HG03064 (cell line): ENCODE measurements at regions not wholly inside any gene's neighbourhood (a gene's known extent, or its start where the extent isn't known, plus 50 kb on each side); places are given as distances from the start of the nearest gene placed in this dataset.
"Not testable (repeated sequence)": the region's sequence is repeated elsewhere in the genome, so short reads cannot be mapped to it uniquely, and the experiment has no call there.

Experiments used
- ATAC-seq: cut with Tn5 transposase; IDR thresholded peaks from one replicate; pipeline ENCODE4 v1.9.1; 2021; ENCODE audit warnings: low read depth; ENCODE audit not compliant: unreplicated experiment

- no peak for ATAC-seq
Measured at GRCh38 chr14:49280566-49280965, 305.6 kb downstream of the RPS29 start.

- ATAC-seq, result no peak
Measured at GRCh38 chr14:49250517-49250916, 335.7 kb downstream of the RPS29 start.

DNA sequence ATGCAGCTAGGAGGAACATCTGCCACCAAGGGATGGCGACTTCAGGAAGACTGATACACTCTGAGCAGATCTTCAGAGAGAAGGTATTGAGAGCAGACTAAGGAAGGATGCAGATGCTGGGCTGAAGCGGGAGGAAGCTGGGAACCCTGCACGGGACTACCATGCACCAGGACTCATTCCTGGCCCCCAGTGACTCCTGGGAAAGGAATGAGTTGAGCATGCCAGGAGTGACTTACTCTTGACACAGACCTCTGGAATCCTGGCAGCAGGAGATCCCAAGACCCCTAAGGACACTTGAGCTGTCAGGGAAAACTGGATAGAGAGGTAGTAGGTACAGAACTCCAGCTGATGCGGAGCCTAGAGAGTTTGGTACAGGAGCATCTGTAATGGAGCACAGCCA lies 336.1 kb downstream of the RPS29 start:
- ATAC-seq, result no peak

- no peak for ATAC-seq
Measured at GRCh38 chr14:49249022-49249421, 337.2 kb downstream of the RPS29 start.

DNA sequence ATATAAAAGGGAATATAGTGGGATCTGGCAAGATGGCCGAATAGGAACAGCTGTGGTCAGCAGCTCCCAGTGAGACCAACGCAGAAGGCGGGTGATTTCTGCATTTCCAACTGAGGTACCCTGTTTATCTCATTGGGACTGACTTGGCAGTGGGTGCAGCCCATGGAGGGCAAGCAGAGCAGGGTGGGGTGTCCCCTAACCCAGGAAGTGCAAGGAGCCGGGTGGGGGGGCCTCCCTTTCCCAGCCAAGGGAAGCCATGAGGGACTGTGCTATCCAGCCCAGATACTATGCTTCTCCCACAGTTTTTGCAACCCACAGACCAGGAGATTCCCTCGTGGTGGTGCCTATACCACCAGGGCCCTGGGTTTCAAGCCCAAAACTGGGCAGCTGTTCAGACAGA lies 342.4 kb downstream of the RPS29 start:
- ATAC-seq, result not testable (repeated sequence)

DNA sequence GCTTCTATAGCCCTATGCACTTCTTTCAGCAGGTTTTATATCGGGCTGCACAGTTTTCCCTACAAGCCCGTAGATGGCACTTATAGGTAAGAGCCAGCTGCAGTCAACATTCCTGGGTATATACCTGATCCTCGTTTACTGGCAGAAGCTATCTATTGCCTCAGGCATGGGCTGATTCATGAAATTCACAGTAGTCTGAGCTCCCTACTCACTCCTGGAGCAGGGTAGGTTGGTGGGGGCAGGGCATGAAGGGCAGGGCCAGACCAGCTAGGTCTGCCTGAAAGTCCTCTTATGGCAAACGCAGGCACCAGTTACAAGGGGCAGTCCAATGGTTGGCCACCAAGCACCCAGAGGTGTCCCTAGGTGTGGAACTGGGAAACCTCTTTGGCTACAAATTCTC lies 345.8 kb downstream of the RPS29 start:
- no peak for ATAC-seq

DNA sequence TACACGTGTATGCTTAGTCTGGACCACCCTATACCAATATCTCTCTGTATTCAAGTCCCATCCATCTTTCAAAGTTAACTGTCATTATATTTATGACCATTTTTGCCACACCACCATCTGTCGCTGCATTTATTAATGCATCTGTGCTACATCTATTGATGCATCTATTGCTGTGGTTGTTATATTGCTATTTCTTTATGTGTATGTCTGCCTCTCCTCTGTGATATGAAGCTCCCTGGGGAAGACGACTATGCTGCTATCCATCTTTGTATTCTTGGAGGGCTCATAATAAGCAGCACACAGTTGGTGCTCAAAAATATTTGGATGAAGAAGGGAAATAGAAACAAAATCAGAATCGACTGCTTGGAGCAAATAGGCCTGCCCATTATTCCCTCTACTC lies 357.6 kb downstream of the RPS29 start:
- ATAC-seq, result no peak

- no peak for ATAC-seq
Measured at GRCh38 chr14:49221316-49221715, 364.9 kb downstream of the RPS29 start.

GRCh38 chr14:49220492-49220891 lies 365.7 kb downstream of the RPS29 start:
- ATAC-seq, result no peak

GRCh38 chr14:49218436-49219092 lies 367.6 kb downstream of the RPS29 start:
- no peak for ATAC-seq

- ATAC-seq, result no peak
Measured at GRCh38 chr14:49212721-49213120, 373.5 kb downstream of the RPS29 start.

GRCh38 chr14:49209416-49209815 lies 376.8 kb downstream of the RPS29 start:
- no peak for ATAC-seq

GRCh38 chr14:49206828-49207227 lies 379.4 kb downstream of the RPS29 start:
- no peak for ATAC-seq

DNA sequence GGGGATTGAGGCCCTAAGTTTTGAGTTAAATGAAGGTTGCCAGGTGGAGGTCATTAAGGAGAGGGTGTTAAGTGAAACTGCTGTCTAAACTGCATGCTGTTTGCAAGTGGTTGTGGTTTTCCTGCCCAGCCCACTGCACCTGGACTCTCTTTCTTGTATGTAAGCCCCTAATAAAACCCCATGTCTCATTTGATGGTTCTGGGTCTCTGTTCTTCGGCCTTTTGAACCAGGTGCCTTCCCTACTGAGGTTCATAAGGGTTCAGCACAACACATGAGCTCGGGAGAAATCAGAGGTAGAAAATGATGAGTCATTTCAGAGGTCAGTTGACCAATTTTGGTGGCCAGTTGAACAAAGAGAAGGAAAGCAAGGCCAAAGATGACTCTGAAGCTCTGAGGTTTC lies 382.5 kb downstream of the RPS29 start:
- no peak for ATAC-seq

DNA sequence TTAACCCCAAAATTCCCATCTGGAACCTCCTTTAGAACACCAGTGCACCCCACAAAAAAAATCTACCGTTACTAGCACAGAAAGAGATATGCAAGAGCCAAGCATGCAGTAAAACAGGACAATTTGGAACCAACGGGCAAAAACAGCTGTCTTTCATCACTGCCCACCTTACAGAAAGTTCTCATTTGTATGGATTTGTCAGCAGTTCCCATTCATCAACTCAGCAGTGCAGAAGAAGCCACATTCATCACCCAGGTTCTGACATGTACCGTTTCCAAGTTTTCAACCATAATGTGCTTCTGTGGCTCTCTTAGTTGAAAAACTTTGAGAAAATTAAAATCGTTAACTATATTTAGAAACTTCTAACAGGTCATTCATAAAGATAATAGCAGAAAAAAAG lies 387.0 kb downstream of the RPS29 start:
- no peak for ATAC-seq

DNA sequence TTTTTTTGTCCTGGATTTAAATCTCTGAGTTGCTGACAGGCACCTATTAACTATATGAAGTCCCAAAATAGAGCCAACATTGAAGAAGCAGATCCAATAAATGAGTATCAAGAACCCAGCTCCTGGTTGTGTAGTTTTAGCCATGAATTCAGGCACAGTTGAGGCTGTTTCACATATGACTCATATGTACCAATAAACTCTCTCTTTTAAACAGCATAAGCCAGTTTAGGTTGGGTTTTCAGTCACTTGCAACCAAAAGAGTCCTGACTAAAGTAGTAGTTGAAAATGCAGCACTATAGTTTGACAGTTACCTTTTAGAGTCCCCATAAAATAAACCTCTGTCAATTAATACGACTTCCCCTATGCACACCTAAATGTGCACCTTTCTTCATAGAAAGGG lies 389.9 kb downstream of the RPS29 start:
- no peak for ATAC-seq

DNA sequence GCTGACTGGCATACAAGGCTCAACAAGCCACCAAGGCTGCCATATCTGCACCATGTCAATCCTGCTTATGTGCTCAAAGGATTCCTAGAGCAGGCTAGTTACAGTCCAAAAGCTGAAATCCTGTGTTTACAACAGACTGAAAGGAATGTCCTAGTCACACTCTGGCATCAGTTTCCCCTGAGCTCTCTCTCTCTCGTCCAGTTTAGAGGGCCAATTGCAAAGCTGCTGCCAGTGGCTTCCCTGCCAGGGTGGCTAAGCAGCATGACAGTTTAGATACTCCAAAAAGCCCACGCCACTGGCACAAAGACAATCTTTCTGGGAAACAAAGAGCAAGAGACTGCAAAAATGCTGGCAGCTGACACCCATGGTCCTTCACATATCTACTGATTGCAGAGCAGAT lies 392.1 kb downstream of the RPS29 start:
- no peak for ATAC-seq

DNA sequence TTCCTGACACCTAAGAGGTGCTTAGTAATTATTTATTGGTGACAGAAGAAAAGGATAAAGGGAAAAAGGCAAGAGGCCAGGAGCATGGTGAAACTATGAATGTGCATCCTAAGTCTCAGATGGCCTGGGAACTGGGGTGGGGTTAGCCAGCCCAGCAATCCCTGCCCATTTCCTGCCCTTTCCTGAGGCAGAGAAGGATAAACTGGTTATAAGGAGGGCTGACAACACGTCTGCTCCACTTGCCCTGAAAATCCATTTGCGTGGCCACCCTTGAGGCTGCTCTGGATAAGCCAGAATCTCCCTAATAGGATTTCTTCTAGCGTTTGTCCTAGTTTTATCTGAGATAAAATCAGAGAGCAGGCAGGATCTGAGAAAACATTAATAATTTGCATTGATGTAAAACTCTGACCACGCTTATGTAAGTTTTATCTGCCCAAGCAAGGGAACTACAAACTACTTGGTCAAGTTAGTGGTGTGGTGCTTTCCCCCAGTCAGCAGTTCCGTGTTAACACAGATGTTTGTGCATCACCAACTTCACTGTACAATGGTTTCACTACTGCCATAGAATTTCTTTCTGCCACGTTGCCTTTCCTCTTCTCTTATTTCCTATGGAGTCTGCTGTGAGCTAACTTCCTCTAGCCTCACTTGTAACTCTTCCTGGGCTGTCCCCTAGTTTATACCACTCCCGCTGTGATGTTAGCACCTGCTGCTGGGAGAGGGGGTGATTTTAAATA lies 392.7 kb downstream of the RPS29 start:
- peak; percentile 90 for ATAC-seq

- no peak for ATAC-seq
Measured at GRCh38 chr14:49191380-49191779, 394.8 kb downstream of the RPS29 start.

DNA sequence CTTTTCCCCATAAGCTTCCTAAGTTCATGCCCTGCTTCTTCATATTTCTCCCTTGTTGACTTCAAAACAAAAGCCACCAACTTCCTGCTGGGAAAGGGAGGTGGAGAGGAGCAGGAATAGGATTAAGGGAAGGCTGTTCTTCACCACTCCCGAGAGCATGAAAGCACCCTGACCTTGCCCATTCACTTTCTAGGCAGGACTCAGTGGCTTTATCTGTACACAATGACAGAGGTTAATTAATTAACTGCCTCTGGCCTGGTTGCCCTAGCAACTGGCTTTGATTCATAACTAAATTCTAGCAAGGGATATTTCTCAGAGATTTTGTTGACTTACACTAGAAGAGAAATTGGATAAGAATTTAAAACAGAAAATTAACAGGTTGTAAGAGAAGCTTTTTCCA lies 396.8 kb downstream of the RPS29 start:
- no peak for ATAC-seq

DNA sequence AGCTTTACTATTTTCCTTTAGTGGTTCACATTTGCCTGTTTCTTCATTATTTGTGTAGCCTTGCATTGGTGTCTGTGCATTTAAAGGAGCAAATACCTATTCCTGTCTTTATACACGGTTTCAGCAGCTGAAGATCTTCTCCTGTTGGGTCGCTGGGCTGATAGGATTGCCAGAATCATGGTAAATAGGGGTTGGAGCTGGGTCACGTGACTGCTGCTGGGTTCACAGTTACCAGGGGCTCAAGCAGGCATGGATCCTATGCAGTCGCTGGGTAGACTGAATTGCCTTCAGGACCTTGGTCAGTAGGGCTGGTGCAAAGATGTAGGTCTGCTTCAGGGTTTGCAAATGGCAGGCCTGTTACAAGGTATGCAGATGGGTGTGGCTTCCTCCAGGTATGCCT lies 398.4 kb downstream of the RPS29 start:
- ATAC-seq, result no peak

DNA sequence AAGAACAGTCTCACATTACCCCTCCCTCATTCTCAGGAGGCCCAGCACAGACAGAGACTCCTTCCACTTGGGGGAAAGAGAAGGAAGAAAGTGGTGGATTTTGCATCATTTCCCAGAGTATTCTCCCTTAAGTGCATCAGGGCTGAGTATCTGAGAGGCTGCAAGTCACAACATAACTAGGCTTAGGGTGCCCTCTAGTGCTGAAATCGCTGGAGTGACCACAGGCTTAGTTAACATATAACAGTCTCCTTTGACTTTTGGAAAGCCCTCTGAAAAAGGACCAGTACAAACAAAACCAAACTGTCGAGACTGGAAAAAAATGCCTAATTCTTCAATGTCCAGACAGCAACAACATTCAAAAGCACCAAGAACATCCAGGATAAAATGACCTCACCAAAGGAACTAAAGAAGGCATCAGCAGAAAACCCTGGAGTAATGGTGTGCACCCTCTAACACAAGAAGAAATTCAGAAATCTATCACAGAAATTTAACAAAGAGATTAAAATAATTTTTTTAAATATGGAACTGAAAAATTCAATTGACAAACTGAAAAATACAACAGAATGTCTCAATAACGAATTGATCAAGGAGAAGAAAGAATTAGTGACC lies 412.3 kb downstream of the RPS29 start:
- ATAC-seq, result peak; percentile 81
